ENCODE measurements at regions not wholly inside any gene's neighbourhood (a gene's known extent, or its start where the extent isn't known, plus 50 kb on each side); places are given as distances from the start of the nearest gene placed in this dataset.
"Not testable (repeated sequence)": the region's sequence is repeated elsewhere in the genome, so short reads cannot be mapped to it uniquely, and the experiment has no call there.

- not testable (repeated sequence) for H3K27ac ChIP-seq (ENCODE audit: insufficient read depth, low read length); H3K79me2 ChIP-seq (ENCODE audit: control insufficient read depth, insufficient read depth, low read length); H3K4me3 ChIP-seq (replicated peaks in 1 of 4; ENCODE audit: control extremely low read depth in 1 of 4, insufficient read depth in 1 of 4, low read depth in 3 of 4, low read length in 4 of 4); H2AFZ ChIP-seq (ENCODE audit: low read length); H3K9me3 ChIP-seq (ENCODE audit: control insufficient read depth, insufficient read depth, low read depth, low read length); H3K4me1 ChIP-seq (ENCODE audit: control insufficient read depth, extremely low read depth, insufficient read depth, low read length); H4K20me1 ChIP-seq (ENCODE audit: control insufficient read depth, extremely low read depth, insufficient read depth, low read length); H3K27me3 ChIP-seq (ENCODE audit: control insufficient read depth, insufficient read depth, low read length); DNase-seq (ENCODE audit: low read depth in 2 of 2); H3K9ac ChIP-seq (ENCODE audit: insufficient read depth, low read length); H3K36me3 ChIP-seq (ENCODE audit: control insufficient read depth, insufficient read depth, low read length); H3K4me2 ChIP-seq (ENCODE audit: extremely low read depth, insufficient read depth, low read length)
Observed at GRCh38 chr7:65562522-65562921, 188.9 kb downstream of the ZNF92 start.

GRCh38 chr7:65563333-65563732, 189.7 kb downstream of the ZNF92 start:
- DNase-seq (ENCODE audit: low read depth in 2 of 2); H3K36me3 ChIP-seq (ENCODE audit: control insufficient read depth, insufficient read depth, low read length); H3K9ac ChIP-seq (ENCODE audit: insufficient read depth, low read length); H3K9me3 ChIP-seq (ENCODE audit: control insufficient read depth, insufficient read depth, low read depth, low read length); H2AFZ ChIP-seq (ENCODE audit: low read length); H3K4me2 ChIP-seq (ENCODE audit: extremely low read depth, insufficient read depth, low read length); H3K27ac ChIP-seq (ENCODE audit: insufficient read depth, low read length); H3K79me2 ChIP-seq (ENCODE audit: control insufficient read depth, insufficient read depth, low read length); H3K4me1 ChIP-seq (ENCODE audit: control insufficient read depth, extremely low read depth, insufficient read depth, low read length); H3K27me3 ChIP-seq (ENCODE audit: control insufficient read depth, insufficient read depth, low read length); H4K20me1 ChIP-seq (ENCODE audit: control insufficient read depth, extremely low read depth, insufficient read depth, low read length); H3K4me3 ChIP-seq (replicated peaks in 1 of 4; ENCODE audit: control extremely low read depth in 1 of 4, insufficient read depth in 1 of 4, low read depth in 3 of 4, low read length in 4 of 4): not testable (repeated sequence)

GRCh38 chr7:65568226-65568625, 194.6 kb downstream of the ZNF92 start:
- H3K36me3 ChIP-seq (ENCODE audit: control insufficient read depth, insufficient read depth, low read length); H3K4me2 ChIP-seq (ENCODE audit: extremely low read depth, insufficient read depth, low read length); DNase-seq (ENCODE audit: low read depth in 2 of 2); H4K20me1 ChIP-seq (ENCODE audit: control insufficient read depth, extremely low read depth, insufficient read depth, low read length); H3K27ac ChIP-seq (ENCODE audit: insufficient read depth, low read length); H3K4me3 ChIP-seq (replicated peaks in 1 of 4; ENCODE audit: control extremely low read depth in 1 of 4, insufficient read depth in 1 of 4, low read depth in 3 of 4, low read length in 4 of 4); H3K27me3 ChIP-seq (ENCODE audit: control insufficient read depth, insufficient read depth, low read length); H2AFZ ChIP-seq (ENCODE audit: low read length); H3K9ac ChIP-seq (ENCODE audit: insufficient read depth, low read length); H3K79me2 ChIP-seq (ENCODE audit: control insufficient read depth, insufficient read depth, low read length); H3K4me1 ChIP-seq (ENCODE audit: control insufficient read depth, extremely low read depth, insufficient read depth, low read length); H3K9me3 ChIP-seq (ENCODE audit: control insufficient read depth, insufficient read depth, low read depth, low read length): not testable (repeated sequence)

- H3K27ac ChIP-seq (ENCODE audit: insufficient read depth, low read length); H3K9me3 ChIP-seq (ENCODE audit: control insufficient read depth, insufficient read depth, low read depth, low read length); H4K20me1 ChIP-seq (ENCODE audit: control insufficient read depth, extremely low read depth, insufficient read depth, low read length); H3K4me1 ChIP-seq (ENCODE audit: control insufficient read depth, extremely low read depth, insufficient read depth, low read length); H3K9ac ChIP-seq (ENCODE audit: insufficient read depth, low read length); H3K4me3 ChIP-seq (replicated peaks in 1 of 4; ENCODE audit: control extremely low read depth in 1 of 4, insufficient read depth in 1 of 4, low read depth in 3 of 4, low read length in 4 of 4); H2AFZ ChIP-seq (ENCODE audit: low read length); H3K4me2 ChIP-seq (ENCODE audit: extremely low read depth, insufficient read depth, low read length); H3K36me3 ChIP-seq (ENCODE audit: control insufficient read depth, insufficient read depth, low read length); H3K27me3 ChIP-seq (ENCODE audit: control insufficient read depth, insufficient read depth, low read length); H3K79me2 ChIP-seq (ENCODE audit: control insufficient read depth, insufficient read depth, low read length); DNase-seq (ENCODE audit: low read depth in 2 of 2): not testable (repeated sequence)
Observed at GRCh38 chr7:65570990-65571389, 197.3 kb downstream of the ZNF92 start.

GRCh38 chr7:65572581-65572980, 198.9 kb downstream of the ZNF92 start:
- H3K4me2 ChIP-seq (ENCODE audit: extremely low read depth, insufficient read depth, low read length); H3K27me3 ChIP-seq (ENCODE audit: control insufficient read depth, insufficient read depth, low read length); H3K79me2 ChIP-seq (ENCODE audit: control insufficient read depth, insufficient read depth, low read length); H4K20me1 ChIP-seq (ENCODE audit: control insufficient read depth, extremely low read depth, insufficient read depth, low read length); H3K9me3 ChIP-seq (ENCODE audit: control insufficient read depth, insufficient read depth, low read depth, low read length); H3K4me1 ChIP-seq (ENCODE audit: control insufficient read depth, extremely low read depth, insufficient read depth, low read length); H3K9ac ChIP-seq (ENCODE audit: insufficient read depth, low read length); H3K27ac ChIP-seq (ENCODE audit: insufficient read depth, low read length); H3K36me3 ChIP-seq (ENCODE audit: control insufficient read depth, insufficient read depth, low read length); DNase-seq (ENCODE audit: low read depth in 2 of 2); H2AFZ ChIP-seq (ENCODE audit: low read length): not testable (repeated sequence)
- H3K4me3 ChIP-seq (replicated peaks in 1 of 4; ENCODE audit: control extremely low read depth in 1 of 4, insufficient read depth in 1 of 4, low read depth in 3 of 4, low read length in 4 of 4): peak overlapping the region in 1 of 4 experiments; percentile 10

GRCh38 chr7:65576370-65576769, 202.7 kb downstream of the ZNF92 start:
- not testable (repeated sequence) for H3K36me3 ChIP-seq (ENCODE audit: control insufficient read depth, insufficient read depth, low read length); H3K4me1 ChIP-seq (ENCODE audit: control insufficient read depth, extremely low read depth, insufficient read depth, low read length); H3K4me3 ChIP-seq (replicated peaks in 1 of 4; ENCODE audit: control extremely low read depth in 1 of 4, insufficient read depth in 1 of 4, low read depth in 3 of 4, low read length in 4 of 4); DNase-seq (ENCODE audit: low read depth in 2 of 2); H3K4me2 ChIP-seq (ENCODE audit: extremely low read depth, insufficient read depth, low read length); H3K27ac ChIP-seq (ENCODE audit: insufficient read depth, low read length); H3K9ac ChIP-seq (ENCODE audit: insufficient read depth, low read length); H4K20me1 ChIP-seq (ENCODE audit: control insufficient read depth, extremely low read depth, insufficient read depth, low read length); H2AFZ ChIP-seq (ENCODE audit: low read length); H3K9me3 ChIP-seq (ENCODE audit: control insufficient read depth, insufficient read depth, low read depth, low read length); H3K27me3 ChIP-seq (ENCODE audit: control insufficient read depth, insufficient read depth, low read length); H3K79me2 ChIP-seq (ENCODE audit: control insufficient read depth, insufficient read depth, low read length)

- not testable (repeated sequence) for H3K36me3 ChIP-seq (ENCODE audit: control insufficient read depth, insufficient read depth, low read length); H2AFZ ChIP-seq (ENCODE audit: low read length); H3K9ac ChIP-seq (ENCODE audit: insufficient read depth, low read length); H3K9me3 ChIP-seq (ENCODE audit: control insufficient read depth, insufficient read depth, low read depth, low read length); DNase-seq (ENCODE audit: low read depth in 2 of 2); H4K20me1 ChIP-seq (ENCODE audit: control insufficient read depth, extremely low read depth, insufficient read depth, low read length); H3K79me2 ChIP-seq (ENCODE audit: control insufficient read depth, insufficient read depth, low read length); H3K4me2 ChIP-seq (ENCODE audit: extremely low read depth, insufficient read depth, low read length); H3K4me3 ChIP-seq (replicated peaks in 1 of 4; ENCODE audit: control extremely low read depth in 1 of 4, insufficient read depth in 1 of 4, low read depth in 3 of 4, low read length in 4 of 4); H3K27me3 ChIP-seq (ENCODE audit: control insufficient read depth, insufficient read depth, low read length); H3K27ac ChIP-seq (ENCODE audit: insufficient read depth, low read length); H3K4me1 ChIP-seq (ENCODE audit: control insufficient read depth, extremely low read depth, insufficient read depth, low read length)
Observed at GRCh38 chr7:65582518-65583119, 209.0 kb downstream of the ZNF92 start.

Data from fibroblast of lung (primary cell).